ENCODE measurements at regions not wholly inside any gene's neighbourhood (a gene's known extent, or its start where the extent isn't known, plus 50 kb on each side); places are given as distances from the start of the nearest gene placed in this dataset.

- no peak overlapping the region for H3K4me3 ChIP-seq (ENCODE audit: low read depth, low read length)
- no peak for DNase-seq (ENCODE audit: low read depth)
- no peak for TF ChIP-seq MAX (IDR thresholded peaks at IDR 0.05; ENCODE audit: low read depth, low read length)
- no peak for TF ChIP-seq CTCF (IDR thresholded peaks at IDR 0.05; ENCODE audit: low read depth, low read length)
- no peak for TF ChIP-seq MYC (IDR thresholded peaks at IDR 0.05; ENCODE audit: low read depth, low read length)
Observed at GRCh38 chr4:147355847-147356246, 125.0 kb upstream of the EDNRA start.

- H3K4me3 ChIP-seq (ENCODE audit: low read depth, low read length) = no peak overlapping the region
- TF ChIP-seq CTCF (IDR thresholded peaks at IDR 0.05; ENCODE audit: low read depth, low read length) (no peak), MAX (IDR thresholded peaks at IDR 0.05; ENCODE audit: low read depth, low read length) (no peak)
- DNase-seq (ENCODE audit: low read depth) = no peak
Observed at GRCh38 chr4:147360301-147360700, 120.6 kb upstream of the EDNRA start.

GRCh38 chr4:147361726-147362125 lies 119.2 kb upstream of the EDNRA start:
- H3K4me3 ChIP-seq (ENCODE audit: low read depth, low read length) = no peak overlapping the region
- DNase-seq (ENCODE audit: low read depth) = no peak
- TF ChIP-seq POLR2A (IDR thresholded peaks at IDR 0.05; ENCODE audit: extremely low read depth, insufficient read length) (no peak), MYC (IDR thresholded peaks at IDR 0.05; ENCODE audit: low read depth, low read length) (no peak), CTCF (IDR thresholded peaks at IDR 0.05; ENCODE audit: low read depth, low read length) (no peak), MAX (IDR thresholded peaks at IDR 0.05; ENCODE audit: low read depth, low read length) (no peak)

- TF ChIP-seq MAX (IDR thresholded peaks at IDR 0.05; ENCODE audit: low read depth, low read length) (no peak), POLR2A (IDR thresholded peaks at IDR 0.05; ENCODE audit: extremely low read depth, insufficient read length) (no peak), CTCF (IDR thresholded peaks at IDR 0.05; ENCODE audit: low read depth, low read length) (no peak), MYC (IDR thresholded peaks at IDR 0.05; ENCODE audit: low read depth, low read length) (no peak)
- no peak overlapping the region for H3K4me3 ChIP-seq (ENCODE audit: low read depth, low read length)
- no peak for DNase-seq (ENCODE audit: low read depth)
Observed at GRCh38 chr4:147362938-147363337, 118.0 kb upstream of the EDNRA start.

GRCh38 chr4:147363514-147363913 lies 117.4 kb upstream of the EDNRA start:
- H3K4me3 ChIP-seq (ENCODE audit: low read depth, low read length) = no peak overlapping the region
- no peak for TF ChIP-seq CTCF (IDR thresholded peaks at IDR 0.05; ENCODE audit: low read depth, low read length)
- TF ChIP-seq MAX (IDR thresholded peaks at IDR 0.05; ENCODE audit: low read depth, low read length) = no peak
- TF ChIP-seq POLR2A (IDR thresholded peaks at IDR 0.05; ENCODE audit: extremely low read depth, insufficient read length) = no peak
- DNase-seq (ENCODE audit: low read depth) = no peak

GRCh38 chr4:147365396-147365795 lies 115.5 kb upstream of the EDNRA start:
- no peak for DNase-seq (ENCODE audit: low read depth)
- no peak overlapping the region for H3K4me3 ChIP-seq (ENCODE audit: low read depth, low read length)
- TF ChIP-seq POLR2A (IDR thresholded peaks at IDR 0.05; ENCODE audit: extremely low read depth, insufficient read length) (no peak), MAX (IDR thresholded peaks at IDR 0.05; ENCODE audit: low read depth, low read length) (no peak), MYC (IDR thresholded peaks at IDR 0.05; ENCODE audit: low read depth, low read length) (no peak), CTCF (IDR thresholded peaks at IDR 0.05; ENCODE audit: low read depth, low read length) (no peak)
